A673 (cell line): ENCODE measurements at regions not wholly inside any gene's neighbourhood (a gene's known extent, or its start where the extent isn't known, plus 50 kb on each side); places are given as distances from the start of the nearest gene placed in this dataset.

ENCODE experiments used
- CTCF ChIP-seq: fragments of 300-800, 200-600 bp; sonication (generic); conservative IDR thresholded peaks from 2 replicates; pipeline ENCODE4 v1.5.1; 2017; ENCODE audit warnings: low read depth, mild to moderate bottlenecking, antibody characterized with exemption, low read length, moderate library complexity, mixed read lengths
- EZH2 ChIP-seq: fragments of 200-600 bp; sonication (generic); IDR thresholded peaks from 2 replicates; pipeline ENCODE4 v1.6.1; 2017; ENCODE audit warnings: borderline replicate concordance, low read depth, mild to moderate bottlenecking, mixed read lengths, antibody characterized with exemption, low read length; ENCODE audit not compliant: poor library complexity, severe bottlenecking

- TF ChIP-seq CTCF: no peak
- no peak for TF ChIP-seq EZH2
Measured at GRCh38 chr13:73932091-73932490, 202.1 kb downstream of the KLF12 start.
